ENCODE measurements at regions not wholly inside any gene's neighbourhood (a gene's known extent, or its start where the extent isn't known, plus 50 kb on each side); places are given as distances from the start of the nearest gene placed in this dataset.
"Not testable (repeated sequence)": the region's sequence is repeated elsewhere in the genome, so short reads cannot be mapped to it uniquely, and the experiment has no call there.

DNA sequence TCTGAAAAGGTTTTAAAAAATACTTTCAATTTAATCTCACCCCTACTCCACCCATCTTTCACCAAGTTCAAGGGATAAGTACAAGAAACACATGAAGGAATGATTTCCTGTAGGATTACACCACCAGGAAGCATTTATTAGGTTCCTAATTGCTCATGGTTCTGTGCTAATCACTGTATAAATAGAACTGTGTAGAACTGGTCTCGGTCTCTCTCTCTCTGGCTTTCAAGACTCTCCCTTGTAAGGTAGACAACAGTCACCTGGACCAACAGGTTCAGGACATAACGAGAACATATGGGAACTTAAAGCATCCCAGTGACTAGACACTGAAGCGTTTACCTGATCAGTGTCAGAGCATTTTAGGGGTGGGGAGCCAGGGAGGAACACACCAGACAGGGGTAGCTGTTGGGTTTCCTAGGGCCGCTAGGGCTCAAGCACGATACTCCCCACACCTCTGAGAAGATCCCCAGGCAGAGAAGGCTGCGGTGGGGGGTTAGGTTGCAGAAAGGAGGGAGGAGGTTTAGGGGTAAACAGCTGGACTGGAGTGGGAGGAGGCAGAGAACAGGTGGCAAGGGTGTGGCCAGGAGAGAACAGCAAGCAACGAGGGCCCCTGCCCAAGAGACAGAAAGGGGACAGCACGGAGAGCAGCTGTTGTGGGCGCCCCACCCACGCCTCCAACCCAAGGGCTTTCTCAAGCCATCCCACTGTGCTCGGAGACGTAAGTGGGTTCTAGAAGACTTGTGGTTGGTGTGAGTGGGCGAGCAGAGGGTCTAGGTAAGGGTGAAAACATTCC is 52.5 kb upstream of the USP6NL start:
- DNase-seq: no peak

DNA sequence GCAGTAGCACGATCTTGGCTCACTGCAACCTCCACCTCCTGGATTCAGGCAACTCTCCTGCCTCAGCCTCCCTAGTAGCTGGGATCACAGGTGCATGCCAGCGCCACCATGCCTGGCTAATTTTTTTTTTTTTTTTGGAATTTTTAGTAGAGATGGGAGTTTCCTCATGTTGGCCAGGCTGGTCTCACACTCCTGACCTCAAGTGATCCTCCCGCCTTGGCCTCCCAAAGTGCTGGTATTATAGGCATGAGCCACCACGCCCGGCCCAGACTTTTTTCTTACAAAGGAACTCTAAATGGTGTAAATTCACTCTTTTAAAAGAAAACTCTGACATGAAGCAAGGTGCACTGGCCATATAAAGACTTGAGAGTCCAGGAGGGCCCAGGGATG is 51.7 kb upstream of the USP6NL start:
- DNase-seq: not testable (repeated sequence)

DNA sequence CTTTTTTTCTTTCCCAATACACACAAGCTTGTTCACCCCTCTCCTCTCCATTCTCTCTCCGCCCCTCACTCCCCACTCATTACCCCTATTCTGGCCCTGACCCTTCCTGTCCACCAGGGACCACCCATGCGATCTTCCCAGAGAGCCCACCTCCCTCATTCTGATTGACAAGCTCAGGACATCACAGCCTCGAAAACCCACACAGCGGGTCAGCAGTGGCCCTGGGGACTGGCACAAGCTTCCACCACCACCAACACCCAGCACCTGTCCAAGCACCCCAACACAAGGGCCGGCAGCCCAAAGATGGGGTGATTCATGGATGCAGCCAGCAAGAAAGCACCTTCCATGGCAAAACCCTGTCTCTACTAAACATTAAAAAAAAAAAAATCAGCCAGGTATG is 50.0 kb upstream of the USP6NL start:
- DNase-seq: no peak

Data from HCEC 1CT (cell line).